H1 (cell line): ENCODE measurements at regions not wholly inside any gene's neighbourhood (a gene's known extent, or its start where the extent isn't known, plus 50 kb on each side); places are given as distances from the start of the nearest gene placed in this dataset.

Experiments
- CTCF ChIA-PET: fragments of 300-600 bp; sonication (Branson Sonifier 250); formaldehyde crosslinking; loops from one replicate; lab custom pipeline; 2021; ENCODE audit not compliant: partially characterized antibody; lab: Charles Lee
- POLR2A ChIA-PET: fragments of 300-600 bp; sonication (Branson Sonifier 250); formaldehyde crosslinking; loops from one replicate; lab custom pipeline; 2021; ENCODE audit warnings: inconsistent platforms; ENCODE audit not compliant: partially characterized antibody; lab: Charles Lee
- DNase-seq, 2 experiments: peaks; one replicate each; pipeline versions ENCODE4 v3.0.0 to v3.0.0-alpha.2; 2010 to 2022; ENCODE audit warnings: low spot score in 2 of 2, low read depth in 1 of 2, mixed read lengths in 1 of 2
- FAIRE-seq: peaks from 2 replicates; lab custom pipeline; 2011; peaks lifted over from hg19 to GRCh38; lab: Jason Lieb, UNC
- H2AFZ ChIP-seq: 2 replicates; pipeline ENCODE4 v1.8.1; 2012; ENCODE audit warnings: low read length, inconsistent platforms
- H2AK5ac ChIP-seq: 2 replicates; pipeline ENCODE4 v1.6.1; 2013; ENCODE audit warnings: low read depth, low read length
- H2BK120ac ChIP-seq: replicated peaks from 2 replicates; pipeline ENCODE3; 2013; ENCODE audit warnings: low read depth, low read length, inconsistent platforms
- H2BK12ac ChIP-seq: 2 replicates; pipeline ENCODE4 v1.6.1; 2013; ENCODE audit warnings: low read depth, low read length
- H2BK15ac ChIP-seq: 2 replicates; pipeline ENCODE4 v1.6.1; 2013; ENCODE audit warnings: low read length
- H2BK20ac ChIP-seq: 2 replicates; pipeline ENCODE4 v1.6.1; 2013; ENCODE audit warnings: low read length
- H2BK5ac ChIP-seq: 2 replicates; pipeline ENCODE4 v1.6.1; 2013; ENCODE audit warnings: low read depth, low read length
- H3K14ac ChIP-seq: 2 replicates; pipeline ENCODE4 v1.6.1; 2013; ENCODE audit warnings: inconsistent platforms; ENCODE audit not compliant: insufficient read length
- H3K18ac ChIP-seq: 2 replicates; pipeline ENCODE4 v1.6.1; 2013; ENCODE audit warnings: low read length; ENCODE audit errors: extremely low read depth
- H3K23ac ChIP-seq: 2 replicates; pipeline ENCODE4 v1.6.1; 2013; ENCODE audit warnings: inconsistent platforms; ENCODE audit not compliant: insufficient read length
- H3K23me2 ChIP-seq: 2 replicates; pipeline ENCODE4 v1.6.1; 2013; ENCODE audit warnings: low read depth, low read length
- H3K27ac ChIP-seq: 2 replicates; pipeline ENCODE4 v1.6.1; 2011; ENCODE audit warnings: low read depth, low read length, inconsistent platforms
- H3K27me3 ChIP-seq, 4 experiments: replicated peaks in 1 of 4; 1 replicate in 1 of 4; 2 replicates in 3 of 4; pipeline versions ENCODE4 v1.6.1 to v1.8.1; 2011 to 2013; ENCODE audit warnings: low read length in 3 of 4, mild to moderate bottlenecking in 3 of 4, inconsistent platforms in 2 of 4, mixed read lengths in 2 of 4, moderate library complexity in 1 of 4; ENCODE audit not compliant: control insufficient read depth in 3 of 4, insufficient read depth in 3 of 4; ENCODE audit errors: extremely low read depth in 1 of 4
- H3K36me3 ChIP-seq, 4 experiments: 2 replicates each; pipeline versions ENCODE4 v1.6.1 to v1.8.1; 2011 to 2013; ENCODE audit warnings: mild to moderate bottlenecking in 4 of 4, low read length in 3 of 4, moderate library complexity in 2 of 4, control low read depth in 1 of 4, inconsistent platforms in 1 of 4; ENCODE audit not compliant: insufficient read depth in 4 of 4, control insufficient read depth in 2 of 4
- H3K4ac ChIP-seq: replicated peaks from 2 replicates; pipeline ENCODE3; 2013; ENCODE audit warnings: low read length, low read depth, mixed read lengths, inconsistent platforms; ENCODE audit not compliant: insufficient read length
- H3K4me1 ChIP-seq, 4 experiments: replicated peaks in 1 of 4; 1 replicate in 1 of 4; 2 replicates in 3 of 4; pipeline versions ENCODE4 v1.6.1 to v1.8.1; 2011 to 2013; ENCODE audit warnings: low read length in 3 of 4, inconsistent platforms in 2 of 4, mixed read lengths in 1 of 4; ENCODE audit not compliant: insufficient read depth in 4 of 4, control insufficient read depth in 3 of 4
- H3K4me2 ChIP-seq, 2 experiments: 2 replicates each; pipeline versions ENCODE4 v1.6.1 to v1.8.1; 2011 to 2013; ENCODE audit warnings: low read depth in 2 of 2, low read length in 2 of 2, control low read depth in 1 of 2, inconsistent platforms in 1 of 2, mild to moderate bottlenecking in 1 of 2; ENCODE audit not compliant: insufficient read depth in 1 of 2
- H3K4me3 ChIP-seq, 4 experiments: fragments of 200-600, 300-600 bp in 1 of 4; sonication (generic), shearing (Covaris generic), sonication (Bioruptor Twin) in 1 of 4; 2 replicates each; pipeline versions ENCODE4 v1.5.1 to v1.8.1; 2011 to 2016; ENCODE audit warnings: low read length in 4 of 4, low read depth in 3 of 4, control low read depth in 2 of 4, inconsistent platforms in 2 of 4, mild to moderate bottlenecking in 2 of 4, mixed read lengths in 1 of 4, moderate library complexity in 1 of 4; ENCODE audit not compliant: insufficient read depth in 2 of 4; ENCODE audit errors: extremely low read depth in 1 of 4
- H3K56ac ChIP-seq: replicated peaks from 2 replicates; pipeline ENCODE3; 2013; ENCODE audit warnings: low read depth, mild to moderate bottlenecking, mixed read lengths, low read length, inconsistent platforms; ENCODE audit not compliant: insufficient read length
- H3K79me1 ChIP-seq: 2 replicates; pipeline ENCODE4 v1.6.1; 2013; ENCODE audit warnings: low read depth, low read length, control low read depth
- H3K79me2 ChIP-seq, 2 experiments: 2 replicates each; pipeline versions ENCODE4 v1.6.1 to v1.8.1; 2012 to 2013; ENCODE audit warnings: low read length in 2 of 2, mild to moderate bottlenecking in 2 of 2, inconsistent platforms in 1 of 2; ENCODE audit not compliant: insufficient read depth in 2 of 2, control insufficient read depth in 1 of 2
- H3K9ac ChIP-seq, 4 experiments: replicated peaks in 1 of 4; 1 replicate in 1 of 4; 2 replicates in 3 of 4; pipeline versions ENCODE4 v1.6.1 to v1.8.1; 2011 to 2013; ENCODE audit warnings: low read depth in 3 of 4, low read length in 3 of 4, control low read depth in 2 of 4, mild to moderate bottlenecking in 2 of 4, moderate library complexity in 2 of 4, inconsistent platforms in 1 of 4; ENCODE audit errors: extremely low read depth in 1 of 4
- H3K9me3 ChIP-seq, 2 experiments: 2 replicates each; pipeline versions ENCODE4 v1.6.1 to v1.8.1; 2012 to 2013; ENCODE audit warnings: mild to moderate bottlenecking in 2 of 2, moderate library complexity in 2 of 2, control low read depth in 1 of 2, inconsistent platforms in 1 of 2, low read depth in 1 of 2, low read length in 1 of 2, mixed read lengths in 1 of 2; ENCODE audit not compliant: insufficient read depth in 2 of 2
- H4K20me1 ChIP-seq, 2 experiments: replicated peaks in 1 of 2; 2 replicates each; pipeline versions ENCODE3 to v1.8.1; 2011 to 2013; ENCODE audit warnings: inconsistent platforms in 2 of 2, low read length in 2 of 2, mild to moderate bottlenecking in 1 of 2; ENCODE audit not compliant: insufficient read depth in 2 of 2, control insufficient read depth in 1 of 2
- H4K5ac ChIP-seq: 2 replicates; pipeline ENCODE4 v1.6.1; 2013; ENCODE audit warnings: low read length, low read depth, mixed read lengths, inconsistent platforms; ENCODE audit not compliant: insufficient read length
- H4K8ac ChIP-seq: 2 replicates; pipeline ENCODE4 v1.8.0; 2013; ENCODE audit warnings: mild to moderate bottlenecking, moderate library complexity, low read length, inconsistent platforms; ENCODE audit not compliant: insufficient read depth; ENCODE audit errors: extremely low read depth
- H4K91ac ChIP-seq: replicated peaks from 2 replicates; pipeline ENCODE3; 2013; ENCODE audit warnings: low read length, mixed read lengths, inconsistent platforms; ENCODE audit not compliant: insufficient read length
- BCL11A ChIP-seq, 2 experiments: IDR thresholded peaks; one replicate each; pipeline ENCODE4 v1.6.1; 2011; ENCODE audit warnings: low read depth in 2 of 2, low read length in 2 of 2, mild to moderate bottlenecking in 2 of 2
- BRCA1 ChIP-seq: IDR thresholded peaks from 2 replicates; pipeline ENCODE4 v1.6.1; 2012; ENCODE audit warnings: low read depth, low read length, improper control_type of control experiment
- CBX5 ChIP-seq: fragments of 300-800, 300-1000 bp; sonication (generic); IDR thresholded peaks from 2 replicates; pipeline ENCODE4 v1.7.1; 2016; ENCODE audit warnings: antibody characterized with exemption, low read length, low read depth
- CBX8 ChIP-seq: fragments of 300-800, 300-1000 bp; sonication (generic); IDR thresholded peaks from 2 replicates; pipeline ENCODE4 v1.7.1; 2016; ENCODE audit warnings: low read depth, low read length, borderline replicate concordance
- CREB1 ChIP-seq: IDR thresholded peaks from 2 replicates; pipeline ENCODE4 v1.6.1; 2012; ENCODE audit warnings: inconsistent platforms
- E2F6 ChIP-seq: IDR thresholded peaks from 2 replicates; pipeline ENCODE4 v1.6.1; 2012; ENCODE audit warnings: inconsistent platforms
- MAFK ChIP-seq: IDR thresholded peaks from 2 replicates; pipeline ENCODE4 v1.6.1; 2012; ENCODE audit warnings: low read depth, mild to moderate bottlenecking, improper control_type of control experiment, low read length
- MAX ChIP-seq: IDR thresholded peaks from 2 replicates; pipeline ENCODE4 v1.6.1; 2012; ENCODE audit warnings: inconsistent platforms
- NRF1 ChIP-seq: IDR thresholded peaks from 2 replicates; pipeline ENCODE4 v1.6.1; 2011; ENCODE audit warnings: mild to moderate bottlenecking, low read depth, low read length, improper control_type of control experiment
- SP2 ChIP-seq: IDR thresholded peaks from 2 replicates; pipeline ENCODE4 v1.6.1; 2012; ENCODE audit warnings: mild to moderate bottlenecking, low read length, inconsistent platforms
- SRF ChIP-seq: IDR thresholded peaks from 2 replicates; pipeline ENCODE4 v1.6.1; 2011; ENCODE audit warnings: mild to moderate bottlenecking, low read depth, low read length, moderate library complexity
- SUZ12 ChIP-seq: fragments of 200-600 bp; sonication (generic); IDR thresholded peaks from 2 replicates; pipeline ENCODE4 v1.6.1; 2012; ENCODE audit warnings: mild to moderate bottlenecking, inconsistent platforms, low read length, moderate library complexity, mixed read lengths
- TEAD4 ChIP-seq: IDR thresholded peaks from 2 replicates; pipeline ENCODE4 v1.6.1; 2012; ENCODE audit warnings: low read depth, low read length, inconsistent platforms, mixed read lengths
- USF2 ChIP-seq: IDR thresholded peaks from 2 replicates; pipeline ENCODE4 v1.6.1; 2011; ENCODE audit warnings: low read length, improper control_type of control experiment
- WGBS, 2 experiments: shearing (Covaris generic) in 1 of 2; methylation state at CpG; one replicate each; pipeline versions ENCODE4 v1.1.6 to v1.1.7; 2013 to 2015; ENCODE audit warnings: low lambda C conversion rate in 2 of 2, mixed read lengths in 2 of 2, inconsistent platforms in 1 of 2, low coverage in 1 of 2, missing lambda C conversion rate in 1 of 2; ENCODE audit not compliant: insufficient replicate concordance in 2 of 2, insufficient coverage in 1 of 2, insufficient read length in 1 of 2; ENCODE audit errors: extremely low coverage in 1 of 2, missing lambda C conversion rate in 1 of 2; 5-methylcytosine and 5-hydroxymethylcytosine counted together

- WGBS, 2 experiments: 75% methylated on average over 4 of the region's 4 CpGs; no CpG with 5 or more reads in 1 of the 2 experiments
- Histone ChIP-seq H3K14ac (no peak overlapping the region), H3K23ac (no peak overlapping the region), H2AK5ac (no peak overlapping the region), H3K9ac (no peak overlapping the region), H3K18ac (no peak overlapping the region), H3K4me1 (no peaks in the 10 kb centered on the region; a peak in 1 of 7 replicates), H3K56ac (no peak overlapping the region), H3K4me2 (no peak overlapping the region), H2BK20ac (no peak overlapping the region), H3K9me3 (no peaks in the 10 kb centered on the region), H3K27me3 (no peaks in the 10 kb centered on the region), H3K23me2 (no peaks in the 10 kb centered on the region), H3K27ac (no peak overlapping the region), H3K36me3 (no peaks in the 10 kb centered on the region), H2BK120ac (no peak overlapping the region), H3K4me3 (no peak overlapping the region), H2BK15ac (no peak overlapping the region), H4K91ac (no peak overlapping the region), H4K8ac (no peak overlapping the region), H3K79me1 (no peaks in the 10 kb centered on the region), H2BK12ac (no peak overlapping the region), H3K79me2 (no peaks in the 10 kb centered on the region), H4K5ac (no peak overlapping the region), H2BK5ac (no peak overlapping the region), H3K4ac (no peak overlapping the region), H2AFZ (peak overlapping the region; percentile 24; the same call in 1 of the 2 replicates), H4K20me1 (no peaks in the 10 kb centered on the region)
- POLR2A ChIA-PET: no interaction called here
- CTCF ChIA-PET: interaction anchor here (0.5 to 1.8 kb wide), 5 partner anchors 10 to 964 kb away, joined by 3 read pairs; no protein-coding TSS in a partner anchor
- FAIRE-seq: no peak
- no peak for DNase-seq
- TF ChIP-seq CBX8 (no peak), BRCA1 (no peak), USF2 (no peak), SRF (no peak), NRF1 (no peak), MAFK (no peak), CREB1 (no peak), BCL11A (IDR thresholded peaks at IDR 0.05; ENCODE audit: low read depth in 2 of 2, low read length in 2 of 2) (no peak), TEAD4 (no peak), E2F6 (no peak), MAX (no peak), SP2 (no peak), SUZ12 (no peak), CBX5 (no peak)
These were observed 186.8 kb upstream of the PABPC4L start for GRCh38 chr4:134388351-134388750.
